GM18873 (cell line): ENCODE measurements at regions not wholly inside any gene's neighbourhood (a gene's known extent, or its start where the extent isn't known, plus 50 kb on each side); places are given as distances from the start of the nearest gene placed in this dataset.

Experiments used
- ATAC-seq: cut with Tn5 transposase; IDR thresholded peaks from one replicate; pipeline ENCODE4 v1.9.1; 2021; ENCODE audit warnings: mild to moderate bottlenecking, moderate library complexity, moderate number of reproducible peaks; ENCODE audit not compliant: unreplicated experiment, low FRiP score

- no peak for ATAC-seq
Observed at GRCh38 chr17:68812876-68813584, 142.2 kb downstream of the ABCA8 start.

GRCh38 chr17:68809148-68809547, 146.0 kb downstream of the ABCA8 start:
- no peak for ATAC-seq

GRCh38 chr17:68807998-68808772, 147.0 kb downstream of the ABCA8 start:
- no peak for ATAC-seq

GRCh38 chr17:68805609-68806008, 149.6 kb downstream of the ABCA8 start:
- no peak for ATAC-seq

GRCh38 chr17:68804777-68805520, 150.2 kb downstream of the ABCA8 start:
- ATAC-seq: no peak

GRCh38 chr17:68803164-68803929, 151.8 kb downstream of the ABCA8 start:
- ATAC-seq: no peak

GRCh38 chr17:68801335-68802247, 153.6 kb downstream of the ABCA8 start:
- ATAC-seq: no peak

- no peak for ATAC-seq
Observed at GRCh38 chr17:68800751-68801150, 154.4 kb downstream of the ABCA8 start.

GRCh38 chr17:68794636-68795434, 160.4 kb downstream of the ABCA8 start:
- no peak for ATAC-seq

- no peak for ATAC-seq
Observed at GRCh38 chr17:68792873-68793272, 162.3 kb downstream of the ABCA8 start.

GRCh38 chr17:68792042-68792685, 163.0 kb downstream of the ABCA8 start:
- ATAC-seq: no peak

- ATAC-seq: no peak
Observed at GRCh38 chr17:68790931-68791330, 164.3 kb downstream of the ABCA8 start.

GRCh38 chr17:68790492-68790891, 164.7 kb downstream of the ABCA8 start:
- no peak for ATAC-seq

GRCh38 chr17:68789203-68789962, 165.8 kb downstream of the ABCA8 start:
- ATAC-seq: no peak

- no peak for ATAC-seq
Observed at GRCh38 chr17:68785565-68786486, 169.4 kb downstream of the ABCA8 start.

GRCh38 chr17:68784431-68784830, 170.8 kb downstream of the ABCA8 start:
- ATAC-seq: no peak
